CD8-positive, alpha-beta memory T cell (primary cell): ENCODE measurements at regions not wholly inside any gene's neighbourhood (a gene's known extent, or its start where the extent isn't known, plus 50 kb on each side); places are given as distances from the start of the nearest gene placed in this dataset.
"Not testable (repeated sequence)": the region's sequence is repeated elsewhere in the genome, so short reads cannot be mapped to it uniquely, and the experiment has no call there.

Source experiments
- CTCF ChIA-PET: fragments of 350-600 bp; sonication (Branson Sonifier 250); formaldehyde crosslinking; loops from one replicate; lab custom pipeline; 2021; ENCODE audit warnings: antibody characterized with exemption; lab: Charles Lee
- POLR2A ChIA-PET: fragments of 350-600 bp; sonication (Branson Sonifier 250); formaldehyde crosslinking; loops from one replicate; lab custom pipeline; 2021; ENCODE audit warnings: antibody characterized with exemption; lab: Charles Lee
- DNase-seq, 5 donors: peaks; one replicate each; pipeline versions ENCODE4 v3.0.0 to v3.0.0-alpha.2; 2020 to 2022; ENCODE audit warnings: mixed read lengths in 1 of 5
- H3K27ac ChIP-seq: one replicate; pipeline ENCODE4 v1.7.0; 2013; ENCODE audit warnings: low read depth, mild to moderate bottlenecking, low read length, moderate library complexity
- H3K27me3 ChIP-seq: 2 replicates; pipeline ENCODE4 v1.7.0; 2013; ENCODE audit warnings: low read length, mild to moderate bottlenecking; ENCODE audit not compliant: insufficient read depth, poor library complexity, severe bottlenecking
- H3K36me3 ChIP-seq: 2 replicates; pipeline ENCODE4 v1.7.0; 2013; ENCODE audit warnings: mild to moderate bottlenecking, low read length, moderate library complexity; ENCODE audit not compliant: insufficient read depth
- H3K4me1 ChIP-seq: 2 replicates; pipeline ENCODE4 v1.7.0; 2013; ENCODE audit warnings: mild to moderate bottlenecking, low read length, moderate library complexity; ENCODE audit not compliant: insufficient read depth
- H3K4me3 ChIP-seq: 2 replicates; pipeline ENCODE4 v1.7.0; 2013; ENCODE audit warnings: mild to moderate bottlenecking, low read length
- H3K9me3 ChIP-seq: 2 replicates; pipeline ENCODE4 v1.7.0; 2013; ENCODE audit warnings: mild to moderate bottlenecking, low read length
- H3K27ac Mint-ChIP-seq, 8 donors: one replicate each; pipeline ENCODE4 v1.8.0; 2020 to 2021; ENCODE audit warnings: mixed read lengths in 8 of 8, mild to moderate bottlenecking in 6 of 8, inconsistent platforms in 3 of 8, moderate library complexity in 3 of 8
- H3K27me3 Mint-ChIP-seq, 2 donors: one replicate each; pipeline ENCODE4 v1.8.0; 2020 to 2021; ENCODE audit warnings: mixed read lengths in 2 of 2, mild to moderate bottlenecking in 1 of 2, moderate library complexity in 1 of 2
- H3K36me3 Mint-ChIP-seq, 3 donors: one replicate each; pipeline ENCODE4 v1.8.0; 2020 to 2021; ENCODE audit warnings: mixed read lengths in 3 of 3, inconsistent platforms in 1 of 3, mild to moderate bottlenecking in 1 of 3
- H3K4me1 Mint-ChIP-seq, 3 donors: one replicate each; pipeline ENCODE4 v1.8.0; 2020 to 2021; ENCODE audit warnings: mixed read lengths in 3 of 3, inconsistent platforms in 1 of 3, mild to moderate bottlenecking in 1 of 3
- H3K4me3 Mint-ChIP-seq, 7 donors: one replicate each; pipeline ENCODE4 v1.8.0; 2020 to 2021; ENCODE audit warnings: mixed read lengths in 7 of 7, mild to moderate bottlenecking in 6 of 7, moderate library complexity in 4 of 7, inconsistent platforms in 2 of 7
- H3K9me3 Mint-ChIP-seq, 5 donors: one replicate each; pipeline ENCODE4 v1.8.0; 2020 to 2022; ENCODE audit warnings: mixed read lengths in 5 of 5, mild to moderate bottlenecking in 3 of 5, moderate library complexity in 2 of 5, inconsistent platforms in 1 of 5

GRCh38 chr12:114616081-114616480, 67.9 kb downstream of the TBX3 start:
- H3K27ac ChIP-seq: no peak overlapping the region
- H3K4me1 ChIP-seq: no peaks in the 10 kb centered on the region
- Mint-ChIP-seq H3K4me3 (no peak overlapping the region), H3K36me3 (peaks cover 0 to 2% (median 0%) of the 10 kb centered on the region in 3 donors), H3K4me1 (no peaks in the 10 kb centered on the region), H3K9me3 (peaks cover 12 to 21% (median 17%) of the 10 kb centered on the region in 5 donors), H3K27me3 (peaks cover 2 to 4% of the 10 kb centered on the region in 2 donors), H3K27ac (no peak overlapping the region)
- H3K4me3 ChIP-seq: no peak overlapping the region
- no peak for DNase-seq
- no peaks in the 10 kb centered on the region for H3K27me3 ChIP-seq
- no peaks in the 10 kb centered on the region for H3K36me3 ChIP-seq
- ChIA-PET CTCF (no interaction called here), POLR2A (no interaction called here)
- peaks cover 7% of the 10 kb centered on the region for H3K9me3 ChIP-seq

- no peaks in the 10 kb centered on the region for H3K36me3 ChIP-seq
- H3K4me1 ChIP-seq: no peaks in the 10 kb centered on the region
- Mint-ChIP-seq H3K36me3 (peaks cover 0 to 2% (median 0%) of the 10 kb centered on the region in 3 donors), H3K9me3 (peaks cover 12 to 20% (median 13%) of the 10 kb centered on the region in 5 donors), H3K4me3 (no peak overlapping the region), H3K27ac (no peak overlapping the region), H3K4me1 (no peaks in the 10 kb centered on the region), H3K27me3 (peaks cover 0 to 4% of the 10 kb centered on the region in 2 donors)
- peaks cover 7% of the 10 kb centered on the region for H3K9me3 ChIP-seq
- no peak for DNase-seq
- ChIA-PET POLR2A (no interaction called here), CTCF (no interaction called here)
- H3K4me3 ChIP-seq: no peak overlapping the region
- H3K27me3 ChIP-seq: no peaks in the 10 kb centered on the region
- no peak overlapping the region for H3K27ac ChIP-seq
These were observed 69.9 kb downstream of the TBX3 start for GRCh38 chr12:114614040-114614439.

GRCh38 chr12:114612062-114612461, 71.9 kb downstream of the TBX3 start:
- ChIA-PET CTCF (no interaction called here), POLR2A (no interaction called here)
- peaks cover 0 to 4% of the 10 kb centered on the region in 2 donors for H3K27me3 Mint-ChIP-seq
- no peaks in the 10 kb centered on the region for H3K36me3 ChIP-seq
- peaks cover 9 to 19% (median 12%) of the 10 kb centered on the region in 5 donors for H3K9me3 Mint-ChIP-seq
- no peaks in the 10 kb centered on the region for H3K4me1 Mint-ChIP-seq
- no peak overlapping the region for H3K27ac ChIP-seq
- no peaks in the 10 kb centered on the region for H3K27me3 ChIP-seq
- no peaks in the 10 kb centered on the region for H3K4me1 ChIP-seq
- no peak overlapping the region for H3K27ac Mint-ChIP-seq
- H3K4me3 ChIP-seq: no peak overlapping the region
- H3K9me3 ChIP-seq: peaks cover 7% of the 10 kb centered on the region
- DNase-seq: no peak
- no peaks in the 10 kb centered on the region for H3K36me3 Mint-ChIP-seq
- H3K4me3 Mint-ChIP-seq: no peak overlapping the region

GRCh38 chr12:114611145-114612018, 72.6 kb downstream of the TBX3 start:
- Histone ChIP-seq H3K9me3 (peaks cover 7% of the 10 kb centered on the region), H3K27me3 (no peaks in the 10 kb centered on the region), H3K27ac (no peak overlapping the region), H3K4me3 (no peak overlapping the region), H3K4me1 (no peaks in the 10 kb centered on the region), H3K36me3 (no peaks in the 10 kb centered on the region)
- CTCF ChIA-PET: no interaction called here
- no peaks in the 10 kb centered on the region for H3K4me1 Mint-ChIP-seq
- peaks cover 0 to 4% of the 10 kb centered on the region in 2 donors for H3K27me3 Mint-ChIP-seq
- H3K27ac Mint-ChIP-seq: no peak overlapping the region
- H3K4me3 Mint-ChIP-seq: no peak overlapping the region
- POLR2A ChIA-PET: no interaction called here
- peaks cover 7 to 16% (median 10%) of the 10 kb centered on the region in 5 donors for H3K9me3 Mint-ChIP-seq
- no peaks in the 10 kb centered on the region for H3K36me3 Mint-ChIP-seq
- no peak for DNase-seq

GRCh38 chr12:114608509-114608908, 75.5 kb downstream of the TBX3 start:
- Histone ChIP-seq H3K27ac (no peak overlapping the region), H3K4me3 (no peak overlapping the region), H3K9me3 (no peaks in the 10 kb centered on the region), H3K27me3 (no peaks in the 10 kb centered on the region), H3K4me1 (no peaks in the 10 kb centered on the region), H3K36me3 (no peaks in the 10 kb centered on the region)
- no peak for DNase-seq
- CTCF ChIA-PET: no interaction called here
- no peaks in the 10 kb centered on the region for H3K36me3 Mint-ChIP-seq
- H3K27ac Mint-ChIP-seq: no peak overlapping the region
- H3K4me3 Mint-ChIP-seq: no peak overlapping the region
- POLR2A ChIA-PET: no interaction called here
- no peaks in the 10 kb centered on the region for H3K4me1 Mint-ChIP-seq
- peaks cover 2 to 4% of the 10 kb centered on the region in 2 donors for H3K27me3 Mint-ChIP-seq
- H3K9me3 Mint-ChIP-seq: peaks cover 0 to 10% (median 7%) of the 10 kb centered on the region in 5 donors

GRCh38 chr12:114605918-114606317, 78.1 kb downstream of the TBX3 start:
- H3K4me1 Mint-ChIP-seq: no peaks in the 10 kb centered on the region
- POLR2A ChIA-PET: no interaction called here
- no peak overlapping the region for H3K27ac Mint-ChIP-seq
- no peaks in the 10 kb centered on the region for H3K27me3 ChIP-seq
- H3K4me1 ChIP-seq: no peaks in the 10 kb centered on the region
- no peaks in the 10 kb centered on the region for H3K36me3 ChIP-seq
- no peak overlapping the region for H3K27ac ChIP-seq
- H3K4me3 ChIP-seq: no peak overlapping the region
- no peaks in the 10 kb centered on the region for H3K9me3 ChIP-seq
- DNase-seq: no peak
- H3K27me3 Mint-ChIP-seq: peaks cover 0 to 2% of the 10 kb centered on the region in 2 donors
- CTCF ChIA-PET: no interaction called here
- no peak overlapping the region for H3K4me3 Mint-ChIP-seq
- H3K36me3 Mint-ChIP-seq: no peaks in the 10 kb centered on the region
- peaks cover 2 to 6% (median 4%) of the 10 kb centered on the region in 5 donors for H3K9me3 Mint-ChIP-seq

GRCh38 chr12:114604606-114605005, 79.4 kb downstream of the TBX3 start:
- no peaks in the 10 kb centered on the region for H3K9me3 ChIP-seq
- H3K27ac Mint-ChIP-seq: no peak overlapping the region
- POLR2A ChIA-PET: no interaction called here

GRCh38 chr12:114600584-114600983, 83.4 kb downstream of the TBX3 start:
- H3K36me3 ChIP-seq, H3K4me3 ChIP-seq, H3K4me3 Mint-ChIP-seq, H3K27me3 ChIP-seq, DNase-seq, H3K27ac ChIP-seq, POLR2A ChIA-PET, H3K27ac Mint-ChIP-seq, H3K9me3 ChIP-seq, CTCF ChIA-PET, H3K27me3 Mint-ChIP-seq, H3K4me1 ChIP-seq, H3K4me1 Mint-ChIP-seq, H3K36me3 Mint-ChIP-seq, H3K9me3 Mint-ChIP-seq: not testable (repeated sequence)

More at GRCh38 chr12:114604606-114605005, 79.4 kb downstream of the TBX3 start:
- H3K27ac ChIP-seq: no peak overlapping the region
- Mint-ChIP-seq H3K4me1 (no peaks in the 10 kb centered on the region), H3K9me3 (peaks cover 2 to 6% (median 4%) of the 10 kb centered on the region in 5 donors), H3K27me3 (peaks cover 0 to 2% of the 10 kb centered on the region in 2 donors), H3K36me3 (no peaks in the 10 kb centered on the region), H3K4me3 (no peak overlapping the region)
- no peaks in the 10 kb centered on the region for H3K36me3 ChIP-seq
- H3K4me1 ChIP-seq: no peaks in the 10 kb centered on the region
- H3K4me3 ChIP-seq: no peak overlapping the region
- no peaks in the 10 kb centered on the region for H3K27me3 ChIP-seq
- DNase-seq: no peak
- CTCF ChIA-PET: no interaction called here
